ENCODE measurements at regions not wholly inside any gene's neighbourhood (a gene's known extent, or its start where the extent isn't known, plus 50 kb on each side); places are given as distances from the start of the nearest gene placed in this dataset.

- no peak overlapping the region for H3K4me3 ChIP-seq (ENCODE audit: low read depth, low read length)
- no peak for DNase-seq (ENCODE audit: low read depth)
- no peak for TF ChIP-seq CTCF (conservative IDR thresholded peaks at IDR 0.05; ENCODE audit: low read depth, low read length)
These were observed 126.5 kb upstream of the ESR1 start for GRCh38 chr6:151680846-151681432.

GRCh38 chr6:151681433-151682059 lies 125.9 kb upstream of the ESR1 start:
- H3K4me3 ChIP-seq (ENCODE audit: low read depth, low read length): peak overlapping the region; percentile 45
- DNase-seq (ENCODE audit: low read depth): peak; percentile 26
- no peak for TF ChIP-seq CTCF (conservative IDR thresholded peaks at IDR 0.05; ENCODE audit: low read depth, low read length)

- no peak for DNase-seq (ENCODE audit: low read depth)
- no peak for TF ChIP-seq CTCF (conservative IDR thresholded peaks at IDR 0.05; ENCODE audit: low read depth, low read length)
- no peak overlapping the region for H3K4me3 ChIP-seq (ENCODE audit: low read depth, low read length)
These were observed 125.2 kb upstream of the ESR1 start for GRCh38 chr6:151682251-151682650.

GRCh38 chr6:151682922-151683321 lies 124.6 kb upstream of the ESR1 start:
- TF ChIP-seq CTCF (conservative IDR thresholded peaks at IDR 0.05; ENCODE audit: low read depth, low read length): no peak
- DNase-seq (ENCODE audit: low read depth): no peak
- no peak overlapping the region for H3K4me3 ChIP-seq (ENCODE audit: low read depth, low read length)

- DNase-seq (ENCODE audit: low read depth): no peak
- no peak overlapping the region for H3K4me3 ChIP-seq (ENCODE audit: low read depth, low read length)
- TF ChIP-seq CTCF (conservative IDR thresholded peaks at IDR 0.05; ENCODE audit: low read depth, low read length): no peak
These were observed 124.1 kb upstream of the ESR1 start for GRCh38 chr6:151683381-151683780.

- DNase-seq (ENCODE audit: low read depth): no peak
- TF ChIP-seq CTCF (conservative IDR thresholded peaks at IDR 0.05; ENCODE audit: low read depth, low read length): no peak
- H3K4me3 ChIP-seq (ENCODE audit: low read depth, low read length): no peak overlapping the region
These were observed 117.8 kb upstream of the ESR1 start for GRCh38 chr6:151689499-151690201.

All from choroid plexus epithelial cell (primary cell).